ENCODE measurements at regions not wholly inside any gene's neighbourhood (a gene's known extent, or its start where the extent isn't known, plus 50 kb on each side); places are given as distances from the start of the nearest gene placed in this dataset.

GRCh38 chr2:59963157-59963556 is 590.3 kb downstream of the BCL11A start:
- DNase-seq (no peak), ATAC-seq (no peak)
- Histone ChIP-seq H3K36me3 (ENCODE audit: insufficient read depth in 1 of 2, low read depth in 1 of 2) (no peaks in the 10 kb centered on the region), H3K4me3 (no peak overlapping the region), H3K4me1 (no peaks in the 10 kb centered on the region), H3K27me3 (ENCODE audit: insufficient read depth in 3 of 3, low read length in 2 of 3) (no peaks in the 10 kb centered on the region), H3K27ac (no peak overlapping the region), H3K9me3 (no peaks in the 10 kb centered on the region)
- intact Hi-C loops (cut with DNase I), result no loop called here
- no peak for TF ChIP-seq CTCF (IDR thresholded peaks at IDR 0.05)

GRCh38 chr2:59961746-59962145 is 591.7 kb downstream of the BCL11A start:
- 56 to 66% (median 63%) methylated on average over 2 of the region's 2 CpGs for WGBS, 3 donors
- no peak for TF ChIP-seq CTCF (IDR thresholded peaks at IDR 0.05)
- Histone ChIP-seq H3K4me3 (no peak overlapping the region), H3K36me3 (ENCODE audit: insufficient read depth in 1 of 2, low read depth in 1 of 2) (no peaks in the 10 kb centered on the region), H3K27me3 (ENCODE audit: insufficient read depth in 3 of 3, low read length in 2 of 3) (no peaks in the 10 kb centered on the region), H3K9me3 (no peaks in the 10 kb centered on the region), H3K27ac (no peak overlapping the region), H3K4me1 (no peaks in the 10 kb centered on the region)
- no peak for ATAC-seq
- DNase-seq, result no peak
- intact Hi-C loops (cut with DNase I), result no loop called here

- Histone ChIP-seq H3K4me1 (no peaks in the 10 kb centered on the region), H3K36me3 (ENCODE audit: insufficient read depth in 1 of 2, low read depth in 1 of 2) (no peaks in the 10 kb centered on the region), H3K9me3 (no peaks in the 10 kb centered on the region), H3K27ac (no peak overlapping the region), H3K27me3 (ENCODE audit: insufficient read depth in 3 of 3, low read length in 2 of 3) (no peaks in the 10 kb centered on the region), H3K4me3 (no peak overlapping the region)
- ATAC-seq (no peak), DNase-seq (no peak)
- TF ChIP-seq CTCF (IDR thresholded peaks at IDR 0.05), result no peak
- WGBS, 3 donors, result 41 to 50% (median 46%) methylated on average over 3 of the region's 3 CpGs
- intact Hi-C loops (cut with DNase I), result no loop called here
Observed at GRCh38 chr2:59959944-59960343, 593.5 kb downstream of the BCL11A start.

- no peak for ATAC-seq
Observed at GRCh38 chr2:59957504-59957903, 596.0 kb downstream of the BCL11A start.

More at GRCh38 chr2:59957504-59957903, 596.0 kb downstream of the BCL11A start:
- H3K36me3 ChIP-seq (ENCODE audit: insufficient read depth in 1 of 2, low read depth in 1 of 2), result no peaks in the 10 kb centered on the region
- no peaks in the 10 kb centered on the region for H3K4me1 ChIP-seq
- DNase-seq, result no peak
- H3K9me3 ChIP-seq, result no peaks in the 10 kb centered on the region
- no peak for TF ChIP-seq CTCF (IDR thresholded peaks at IDR 0.05)
- intact Hi-C loops (cut with DNase I), result no loop called here
- 79 to 85% (median 80%) methylated on average over 1 of the region's 1 CpG for WGBS, 3 donors
- H3K27me3 ChIP-seq (ENCODE audit: insufficient read depth in 3 of 3, low read length in 2 of 3), result no peaks in the 10 kb centered on the region
- no peak overlapping the region for H3K27ac ChIP-seq
- H3K4me3 ChIP-seq, result no peak overlapping the region
